GM12878 (cell line): ENCODE measurements at regions not wholly inside any gene's neighbourhood (a gene's known extent, or its start where the extent isn't known, plus 50 kb on each side); places are given as distances from the start of the nearest gene placed in this dataset.

ENCODE experiments used
- ETV6 ChIP-seq, 2 experiments: fragments of 450-650 bp in 1 of 2; IDR thresholded peaks in 1 of 2; conservative IDR thresholded peaks in 1 of 2; 2 replicates each; pipeline ENCODE4 v1.6.1; 2014; ENCODE audit warnings: antibody characterized with exemption in 1 of 2, borderline replicate concordance in 1 of 2, low read depth in 1 of 2, mild to moderate bottlenecking in 1 of 2, moderate library complexity in 1 of 2
- GABPA ChIP-seq: IDR thresholded peaks from 2 replicates; pipeline ENCODE4 v1.6.1; 2014; ENCODE audit warnings: antibody characterized with exemption, low read depth, mild to moderate bottlenecking, inconsistent platforms
- HSF1 ChIP-seq: fragments of 150-350 bp; IDR thresholded peaks from 2 replicates; pipeline ENCODE4 v1.6.1; 2014; ENCODE audit warnings: mild to moderate bottlenecking, low read depth, low read length
- IRF5 ChIP-seq: fragments of 450-650 bp; IDR thresholded peaks from 2 replicates; pipeline ENCODE4 v1.6.1; 2017; ENCODE audit warnings: borderline replicate concordance
- KLF5 ChIP-seq: fragments of 450-650 bp; IDR thresholded peaks from 2 replicates; pipeline ENCODE4 v1.6.1; 2014; ENCODE audit warnings: mild to moderate bottlenecking; ENCODE audit not compliant: partially characterized antibody
- MYB ChIP-seq: fragments of 150-350 bp; IDR thresholded peaks from 2 replicates; pipeline ENCODE4 v1.6.1; 2014; ENCODE audit warnings: mild to moderate bottlenecking, low read depth, low read length, borderline replicate concordance
- NFXL1 ChIP-seq: fragments of 450-650 bp; IDR thresholded peaks from 2 replicates; pipeline ENCODE4 v1.6.1; 2017; ENCODE audit warnings: antibody characterized with exemption, mild to moderate bottlenecking, borderline replicate concordance
- PKNOX1 ChIP-seq: fragments of 450-650 bp; IDR thresholded peaks from 2 replicates; pipeline ENCODE4 v1.6.1; 2016; ENCODE audit warnings: mild to moderate bottlenecking
- TAF1 ChIP-seq: IDR thresholded peaks from 2 replicates; pipeline ENCODE4 v1.6.1; 2011; ENCODE audit warnings: mild to moderate bottlenecking, low read depth, low read length, borderline replicate concordance
- TARDBP ChIP-seq: IDR thresholded peaks from 2 replicates; pipeline ENCODE4 v1.6.1; 2016; ENCODE audit warnings: borderline replicate concordance
- TF ChIP-seq, protein P1 (sequence below): fragments of 450-650 bp; IDR thresholded peaks from 2 replicates; pipeline ENCODE4 v1.6.1; 2014; ENCODE audit warnings: mild to moderate bottlenecking

DNA sequence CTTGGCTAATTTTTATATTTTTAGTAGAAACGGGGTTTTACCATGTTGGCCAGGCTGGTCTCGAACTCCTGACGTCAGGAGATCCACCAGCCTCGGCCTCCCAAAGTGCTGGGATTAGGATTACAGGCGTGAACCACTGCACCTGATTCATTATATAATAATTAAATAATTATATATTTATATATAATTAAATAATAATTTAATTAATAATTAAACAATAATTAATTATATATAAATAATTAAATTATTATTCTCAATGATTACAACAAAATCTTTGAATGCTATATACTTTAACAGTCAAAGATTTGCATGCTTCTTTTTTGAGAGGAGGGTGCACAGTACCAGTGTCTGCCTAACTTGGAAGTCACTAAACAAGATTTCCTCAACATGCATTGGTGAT, 872.3 kb downstream of the EFNB2 start (continued):
- TF ChIP-seq, protein P1, sequence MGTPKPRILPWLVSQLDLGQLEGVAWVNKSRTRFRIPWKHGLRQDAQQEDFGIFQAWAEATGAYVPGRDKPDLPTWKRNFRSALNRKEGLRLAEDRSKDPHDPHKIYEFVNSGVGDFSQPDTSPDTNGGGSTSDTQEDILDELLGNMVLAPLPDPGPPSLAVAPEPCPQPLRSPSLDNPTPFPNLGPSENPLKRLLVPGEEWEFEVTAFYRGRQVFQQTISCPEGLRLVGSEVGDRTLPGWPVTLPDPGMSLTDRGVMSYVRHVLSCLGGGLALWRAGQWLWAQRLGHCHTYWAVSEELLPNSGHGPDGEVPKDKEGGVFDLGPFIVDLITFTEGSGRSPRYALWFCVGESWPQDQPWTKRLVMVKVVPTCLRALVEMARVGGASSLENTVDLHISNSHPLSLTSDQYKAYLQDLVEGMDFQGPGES: no peak
- TF ChIP-seq KLF5 (no peak), IRF5 (no peak), PKNOX1 (no peak), NFXL1 (no peak), ETV6 (conservative IDR thresholded peaks at IDR 0.05 in 1 of 2, IDR thresholded peaks at IDR 0.05 in 1 of 2; ENCODE audit: borderline replicate concordance in 1 of 2, low read depth in 1 of 2) (no peak), HSF1 (no peak), TAF1 (no peak), MYB (no peak), GABPA (no peak), TARDBP (no peak)
